ACC112 (cell line): ENCODE measurements at regions not wholly inside any gene's neighbourhood (a gene's known extent, or its start where the extent isn't known, plus 50 kb on each side); places are given as distances from the start of the nearest gene placed in this dataset.

Experiments used
- H2AFZ ChIP-seq: fragments of 200-600 bp; sonication (generic); one replicate; pipeline ENCODE4 v1.6.0; 2017; ENCODE audit warnings: antibody characterized with exemption, low read length; ENCODE audit not compliant: unreplicated experiment
- H3K27ac ChIP-seq: fragments of 200-600 bp; sonication (generic); 2 replicates; pipeline ENCODE4 v1.5.1; 2014; ENCODE audit warnings: low read depth, mild to moderate bottlenecking, antibody characterized with exemption, low read length, moderate library complexity
- H3K27me3 ChIP-seq: fragments of 200-600 bp; sonication (generic); 2 replicates; pipeline ENCODE4 v1.6.1; 2014; ENCODE audit warnings: mild to moderate bottlenecking, antibody characterized with exemption, low read length, moderate library complexity, mixed read lengths; ENCODE audit not compliant: insufficient read depth
- H3K36me3 ChIP-seq: fragments of 200-600 bp; sonication (generic); 2 replicates; pipeline ENCODE4 v1.6.1; 2016; ENCODE audit warnings: mild to moderate bottlenecking, antibody characterized with exemption, low read length, moderate library complexity, mixed read lengths; ENCODE audit not compliant: insufficient read depth
- H3K4me1 ChIP-seq: fragments of 200-600 bp; sonication (generic); one replicate; pipeline ENCODE4 v1.6.1; 2016; ENCODE audit warnings: low read length, mixed read lengths; ENCODE audit not compliant: insufficient read depth, unreplicated experiment, control insufficient read depth
- H3K4me3 ChIP-seq: fragments of 200-600 bp; sonication (generic); 2 replicates; pipeline ENCODE4 v1.5.1; 2014; ENCODE audit warnings: mild to moderate bottlenecking, low read depth, low read length
- H3K79me2 ChIP-seq: fragments of 200-600 bp; sonication (generic); one replicate; pipeline ENCODE4 v1.6.0; 2016; ENCODE audit warnings: low read length; ENCODE audit not compliant: control insufficient read depth, unreplicated experiment, insufficient read depth

DNA sequence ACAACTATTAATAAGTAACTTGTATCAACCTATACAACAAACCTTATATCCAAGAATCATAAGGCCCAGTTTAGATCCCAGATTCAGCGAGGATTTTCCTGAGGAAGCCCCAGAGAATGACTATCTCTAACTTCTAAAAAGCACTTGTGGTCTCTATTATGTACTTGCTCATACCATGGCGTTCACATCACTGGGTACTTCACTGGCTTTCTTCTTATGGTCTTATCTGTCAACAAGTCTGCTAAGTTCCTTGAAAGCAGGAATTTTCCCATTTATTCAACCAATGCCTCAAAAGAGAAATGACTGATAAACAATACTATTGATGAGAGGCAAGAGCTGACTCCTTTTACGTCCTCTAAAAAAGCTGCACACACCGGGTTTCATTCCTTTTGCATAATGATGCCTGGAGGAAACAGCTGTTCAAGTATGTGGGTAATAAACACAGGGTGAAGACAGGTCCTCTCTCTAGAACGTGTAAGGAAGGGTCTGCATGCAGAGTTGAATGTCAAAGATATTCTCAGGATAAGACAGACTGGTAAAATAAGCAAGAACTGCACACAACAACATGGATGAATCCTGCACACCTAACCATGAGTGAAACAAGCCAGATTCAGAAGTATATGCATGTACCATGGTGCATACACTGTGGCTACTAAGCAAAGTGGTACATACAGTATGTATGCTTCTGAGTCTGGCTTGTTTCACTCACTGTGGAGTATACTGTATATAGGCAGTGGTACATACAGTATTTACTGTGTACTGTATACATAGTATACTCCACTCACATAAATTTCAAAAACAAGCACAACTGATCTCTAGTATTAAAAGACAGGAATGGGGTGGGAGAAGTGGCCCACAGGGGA is 408.7 kb downstream of the SHQ1 start:
- peaks cover 95% of the 10 kb centered on the region for H3K79me2 ChIP-seq
- no peak overlapping the region for H3K27ac ChIP-seq
- no peak overlapping the region for H2AFZ ChIP-seq
- H3K36me3 ChIP-seq: no peaks in the 10 kb centered on the region
- no peak overlapping the region for H3K4me3 ChIP-seq
- peaks cover 12% of the 10 kb centered on the region for H3K4me1 ChIP-seq
- no peaks in the 10 kb centered on the region for H3K27me3 ChIP-seq

DNA sequence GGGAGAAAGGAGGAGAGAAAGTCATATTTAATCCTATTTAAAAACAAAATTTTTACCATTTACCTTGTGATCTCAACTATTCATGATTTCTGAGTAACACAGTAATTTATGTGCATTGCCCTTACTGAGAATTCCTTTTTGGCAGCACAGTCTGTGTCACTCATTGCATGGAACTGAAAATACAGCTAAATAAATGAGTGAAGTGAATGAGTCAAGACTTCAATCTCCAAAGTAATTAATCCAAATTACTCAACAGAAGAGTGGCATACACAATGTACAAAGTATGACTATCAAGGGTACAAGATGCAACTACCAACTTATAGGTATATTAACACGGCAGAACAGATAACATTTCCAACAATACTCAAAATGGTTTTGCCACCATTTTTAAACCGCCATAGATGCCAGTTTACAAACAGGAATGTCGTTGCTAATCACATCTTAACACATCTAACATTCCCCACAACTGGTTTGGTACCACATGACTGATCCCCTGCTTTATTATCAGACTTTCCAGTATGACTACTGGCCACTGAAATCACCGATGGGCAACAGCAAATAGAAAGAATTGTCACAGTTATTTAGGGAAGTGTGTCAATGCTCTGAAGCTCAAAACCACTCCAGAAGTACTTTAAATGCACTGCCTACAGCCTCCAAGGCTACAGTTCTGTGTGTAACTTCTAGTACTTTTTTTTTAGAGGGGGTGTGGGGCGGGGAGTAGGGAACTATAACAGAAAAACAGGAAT is 410.4 kb downstream of the SHQ1 start:
- H3K36me3 ChIP-seq: no peaks in the 10 kb centered on the region
- H3K79me2 ChIP-seq: peaks cover 93% of the 10 kb centered on the region

DNA sequence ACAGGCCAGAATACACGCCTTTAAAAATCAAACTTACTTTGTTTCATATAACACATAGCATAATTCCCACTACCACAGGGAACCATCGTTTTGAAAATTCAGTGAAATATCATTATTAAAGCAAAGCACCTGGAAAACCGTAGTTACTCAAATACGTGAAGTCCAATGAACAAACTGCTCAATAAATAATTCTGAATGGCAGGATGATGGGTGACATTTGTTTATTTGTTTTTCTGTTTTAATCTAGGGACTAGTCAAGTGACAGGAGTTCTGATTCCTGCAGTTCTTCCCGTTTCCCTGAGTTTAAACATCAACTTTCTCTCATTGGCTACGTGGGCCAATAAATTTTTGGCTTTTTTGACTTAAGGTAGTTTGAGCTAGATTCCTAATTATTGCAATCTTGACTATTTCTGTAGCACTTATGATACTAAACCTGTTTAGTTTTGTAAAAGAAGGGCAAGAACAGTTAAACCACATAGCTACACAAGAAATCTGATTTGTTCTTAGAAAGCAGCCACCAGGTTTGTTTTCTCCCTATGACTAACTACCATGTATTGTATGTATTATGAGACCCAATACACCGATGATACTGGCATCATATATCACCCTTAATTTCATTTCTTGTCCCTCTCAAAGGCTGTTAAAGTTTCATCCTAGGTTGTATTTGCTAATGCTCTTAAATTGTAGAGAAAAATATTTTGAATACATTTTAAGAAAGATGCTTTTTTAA is 411.2 kb downstream of the SHQ1 start:
- peaks cover 93% of the 10 kb centered on the region for H3K79me2 ChIP-seq
- no peak overlapping the region for H2AFZ ChIP-seq
- H3K27me3 ChIP-seq: no peaks in the 10 kb centered on the region
- no peak overlapping the region for H3K4me3 ChIP-seq
- peaks cover 5% of the 10 kb centered on the region for H3K4me1 ChIP-seq
- no peak overlapping the region for H3K27ac ChIP-seq
- no peaks in the 10 kb centered on the region for H3K36me3 ChIP-seq

More for the DNA sequence above, 410.4 kb downstream of the SHQ1 start:
- Histone ChIP-seq H3K27me3 (no peaks in the 10 kb centered on the region), H3K27ac (no peak overlapping the region), H3K4me1 (peaks cover 7% of the 10 kb centered on the region), H2AFZ (no peak overlapping the region), H3K4me3 (no peak overlapping the region)

DNA sequence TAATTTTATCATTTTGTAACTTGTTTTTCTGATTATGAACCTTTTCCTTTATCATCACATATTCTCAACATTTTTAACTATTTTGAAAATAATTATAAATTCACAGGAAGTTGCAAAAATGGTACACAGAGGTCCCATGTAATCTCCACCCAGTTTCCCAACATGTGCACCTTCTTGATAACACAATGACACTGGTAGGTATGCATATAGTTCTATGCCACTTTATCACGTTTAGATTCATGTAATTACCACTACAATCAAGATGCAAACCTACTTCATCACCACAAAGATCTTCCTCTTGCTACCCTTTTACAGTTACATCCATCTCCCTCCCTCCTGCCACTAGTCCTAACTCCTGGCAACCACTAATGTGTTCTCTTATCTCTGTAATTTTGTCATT is 413.9 kb downstream of the SHQ1 start:
- Histone ChIP-seq H3K79me2 (peaks cover 79% of the 10 kb centered on the region), H3K36me3 (no peaks in the 10 kb centered on the region), H3K4me3 (no peak overlapping the region), H3K27me3 (no peaks in the 10 kb centered on the region), H3K27ac (no peak overlapping the region), H3K4me1 (no peaks in the 10 kb centered on the region), H2AFZ (no peak overlapping the region)

DNA sequence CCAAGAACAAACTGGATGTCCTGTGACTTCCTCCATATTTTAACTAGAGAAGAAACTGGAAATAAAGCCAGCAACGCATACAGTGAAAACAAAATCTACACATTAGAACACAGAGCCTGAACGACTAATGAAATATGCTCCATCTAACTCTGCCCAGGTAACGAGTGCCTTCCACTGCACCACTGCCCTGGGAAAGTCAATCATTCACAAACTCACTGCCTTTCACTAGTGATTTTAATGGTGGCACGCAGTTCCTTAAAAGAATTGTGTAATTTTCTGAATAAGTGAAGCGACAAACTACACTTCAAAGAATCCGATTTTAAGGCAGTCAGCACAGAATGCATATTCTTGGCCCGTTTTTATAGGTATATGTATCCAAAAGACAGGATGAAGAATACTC is 416.0 kb downstream of the SHQ1 start:
- H3K4me1 ChIP-seq: no peaks in the 10 kb centered on the region
- H3K4me3 ChIP-seq: no peak overlapping the region
- H3K79me2 ChIP-seq: peaks cover 77% of the 10 kb centered on the region
- H2AFZ ChIP-seq: no peak overlapping the region
- no peaks in the 10 kb centered on the region for H3K27me3 ChIP-seq
- no peak overlapping the region for H3K27ac ChIP-seq
- H3K36me3 ChIP-seq: no peaks in the 10 kb centered on the region

DNA sequence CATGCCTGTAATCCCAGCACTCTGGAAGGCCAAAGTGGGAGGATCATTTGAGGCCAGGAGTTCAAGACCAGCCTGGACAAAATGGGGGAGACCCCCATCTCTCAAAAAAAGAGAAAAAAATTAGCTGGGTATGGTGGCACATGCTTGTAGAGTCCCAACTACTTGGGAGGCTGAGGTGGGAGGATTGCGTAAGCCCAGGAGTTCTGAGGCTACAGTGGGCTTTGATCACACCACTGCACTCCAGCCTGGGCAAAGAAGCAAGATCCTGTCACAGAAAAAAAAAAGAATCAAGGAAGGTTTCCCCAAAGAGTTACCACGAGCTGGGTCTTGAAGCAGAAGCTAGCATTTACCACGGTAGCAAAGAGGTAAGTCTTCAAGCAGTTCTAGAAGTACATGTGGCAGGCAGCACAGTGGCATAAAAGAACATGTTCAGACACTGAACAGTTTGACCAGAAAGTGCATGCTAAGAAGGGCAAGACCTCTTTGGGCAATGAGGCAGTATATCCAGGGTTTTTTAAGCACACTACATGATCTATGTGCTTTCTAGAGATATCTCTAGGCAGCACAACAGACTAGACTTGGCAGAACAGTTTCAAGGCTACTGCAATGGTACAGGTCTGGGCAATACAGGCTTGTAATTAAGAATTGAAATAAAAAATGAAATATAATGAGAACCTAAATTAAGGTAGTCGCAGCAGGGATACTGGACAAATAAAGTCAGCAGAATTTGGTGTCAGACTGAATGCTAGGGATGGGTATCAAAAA is 418.5 kb downstream of the SHQ1 start:
- no peaks in the 10 kb centered on the region for H3K27me3 ChIP-seq

DNA sequence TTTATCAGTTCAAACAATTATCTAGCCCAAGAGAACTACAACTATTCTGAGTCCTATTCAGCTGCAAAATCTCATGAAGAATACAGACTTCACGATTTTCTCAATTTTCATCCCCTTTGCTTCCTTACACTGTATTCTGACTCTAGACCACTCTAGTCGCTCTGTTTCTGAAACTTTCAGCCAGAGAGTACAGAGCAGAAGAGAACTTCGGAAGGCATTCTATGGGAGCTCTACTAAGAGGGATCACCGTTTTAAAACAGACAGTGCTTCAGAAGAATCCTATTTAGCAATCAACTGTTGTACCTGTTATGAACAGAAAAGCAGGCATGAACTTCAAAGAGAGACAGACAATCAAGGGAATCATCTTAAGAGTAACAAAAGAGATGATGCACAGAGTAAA is 419.4 kb downstream of the SHQ1 start:
- no peak overlapping the region for H3K4me3 ChIP-seq
- H3K36me3 ChIP-seq: no peaks in the 10 kb centered on the region
- H3K4me1 ChIP-seq: no peaks in the 10 kb centered on the region
- H3K27ac ChIP-seq: no peak overlapping the region
- peaks cover 80% of the 10 kb centered on the region for H3K79me2 ChIP-seq
- no peaks in the 10 kb centered on the region for H3K27me3 ChIP-seq
- H2AFZ ChIP-seq: no peak overlapping the region

More for the DNA sequence above, 418.5 kb downstream of the SHQ1 start:
- Histone ChIP-seq H3K79me2 (peaks cover 78% of the 10 kb centered on the region), H2AFZ (no peak overlapping the region), H3K27ac (no peak overlapping the region), H3K36me3 (no peaks in the 10 kb centered on the region), H3K4me3 (no peak overlapping the region), H3K4me1 (no peaks in the 10 kb centered on the region)

DNA sequence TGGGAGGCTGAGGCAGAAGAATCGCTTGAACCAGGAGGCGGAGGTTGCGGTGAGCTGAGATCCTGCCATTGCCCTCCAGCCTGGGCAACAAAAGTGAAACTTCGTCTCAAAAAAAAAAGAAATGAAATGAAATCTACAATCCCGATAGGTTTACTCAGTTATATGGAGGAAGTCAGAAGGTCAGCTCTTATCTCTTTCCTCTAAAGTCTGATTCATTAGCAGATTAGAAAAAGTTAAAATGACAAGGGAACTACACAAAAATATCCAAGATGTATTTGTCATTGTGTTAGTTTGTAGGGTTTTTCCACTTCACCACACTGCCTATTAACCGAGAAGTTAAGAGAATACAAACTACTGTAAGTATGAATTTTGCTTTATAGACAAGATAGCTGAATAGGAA is 420.6 kb downstream of the SHQ1 start:
- Histone ChIP-seq H3K27me3 (no peaks in the 10 kb centered on the region), H3K4me1 (no peaks in the 10 kb centered on the region), H3K27ac (no peak overlapping the region)

DNA sequence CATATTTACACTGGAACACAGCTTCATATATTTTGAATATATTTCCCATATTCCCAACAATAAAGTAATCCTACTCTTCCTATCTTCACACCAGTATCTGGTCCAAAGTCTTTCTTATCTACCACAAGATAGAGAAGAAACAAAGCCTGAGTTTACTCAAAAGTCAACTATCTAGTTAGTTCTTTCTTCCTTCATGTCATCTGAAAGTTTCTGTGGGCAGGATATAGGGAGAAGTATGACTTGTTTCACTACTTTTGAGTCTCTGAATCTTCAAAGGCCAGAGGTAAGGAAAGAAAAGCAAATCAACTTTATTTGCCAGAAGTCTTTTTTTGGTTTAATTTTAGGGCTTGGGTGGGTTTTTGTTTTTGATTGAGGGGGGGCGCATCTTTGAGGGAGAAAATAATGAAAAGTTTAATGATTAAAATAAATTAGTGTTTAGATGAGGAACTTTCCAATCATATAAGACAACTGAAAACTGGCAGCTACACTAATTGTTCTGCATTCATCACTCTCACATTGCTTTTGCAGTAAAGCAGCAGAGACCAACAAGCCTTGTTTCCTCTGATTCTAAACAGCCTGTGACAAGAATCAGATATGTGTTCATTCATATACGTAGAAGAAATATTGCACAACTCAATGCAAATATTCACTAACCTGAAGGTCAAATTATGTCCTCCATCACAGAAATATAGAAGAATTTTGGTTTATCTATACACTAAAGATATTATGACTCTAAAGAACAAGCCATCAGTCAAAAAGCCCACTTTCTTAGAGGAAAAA is 421.4 kb downstream of the SHQ1 start:
- Histone ChIP-seq H3K79me2 (peaks cover 77% of the 10 kb centered on the region), H2AFZ (no peak overlapping the region), H3K27me3 (no peaks in the 10 kb centered on the region), H3K27ac (no peak overlapping the region), H3K4me1 (no peaks in the 10 kb centered on the region), H3K4me3 (no peak overlapping the region), H3K36me3 (peaks cover 3% of the 10 kb centered on the region; the same call in 1 of the 2 replicates)

More for the DNA sequence above, 420.6 kb downstream of the SHQ1 start:
- H3K4me3 ChIP-seq: no peak overlapping the region
- H2AFZ ChIP-seq: no peak overlapping the region
- H3K79me2 ChIP-seq: peaks cover 77% of the 10 kb centered on the region
- no peaks in the 10 kb centered on the region for H3K36me3 ChIP-seq
